Mononuclear cell (primary cell): ENCODE measurements at regions not wholly inside any gene's neighbourhood (a gene's known extent, or its start where the extent isn't known, plus 50 kb on each side); places are given as distances from the start of the nearest gene placed in this dataset.

Experiments
- H3K27me3 ChIP-seq: 2 replicates; pipeline ENCODE4 v1.6.0; 2011; ENCODE audit warnings: low read length, control low read depth; ENCODE audit not compliant: insufficient read depth
- H3K4me1 ChIP-seq: 2 replicates; pipeline ENCODE4 v1.5.1; 2011; ENCODE audit warnings: mild to moderate bottlenecking, low read length, control low read depth; ENCODE audit not compliant: insufficient read depth
- H3K4me3 ChIP-seq: 2 replicates; pipeline ENCODE4 v1.5.1; 2011; ENCODE audit warnings: mild to moderate bottlenecking, low read length, moderate library complexity
- H3K9me3 ChIP-seq: 2 replicates; pipeline ENCODE4 v1.5.1; 2011; ENCODE audit warnings: low read depth, mild to moderate bottlenecking, control low read depth, low read length

GRCh38 chr9:110114086-110114858 is 93.7 kb downstream of the C9orf152 start:
- Histone ChIP-seq H3K4me1 (peaks cover 30% of the 10 kb centered on the region), H3K27me3 (no peaks in the 10 kb centered on the region), H3K4me3 (no peak overlapping the region), H3K9me3 (no peaks in the 10 kb centered on the region)

GRCh38 chr9:110114859-110115201 is 93.1 kb downstream of the C9orf152 start:
- H3K4me3 ChIP-seq: no peak overlapping the region

DNA sequence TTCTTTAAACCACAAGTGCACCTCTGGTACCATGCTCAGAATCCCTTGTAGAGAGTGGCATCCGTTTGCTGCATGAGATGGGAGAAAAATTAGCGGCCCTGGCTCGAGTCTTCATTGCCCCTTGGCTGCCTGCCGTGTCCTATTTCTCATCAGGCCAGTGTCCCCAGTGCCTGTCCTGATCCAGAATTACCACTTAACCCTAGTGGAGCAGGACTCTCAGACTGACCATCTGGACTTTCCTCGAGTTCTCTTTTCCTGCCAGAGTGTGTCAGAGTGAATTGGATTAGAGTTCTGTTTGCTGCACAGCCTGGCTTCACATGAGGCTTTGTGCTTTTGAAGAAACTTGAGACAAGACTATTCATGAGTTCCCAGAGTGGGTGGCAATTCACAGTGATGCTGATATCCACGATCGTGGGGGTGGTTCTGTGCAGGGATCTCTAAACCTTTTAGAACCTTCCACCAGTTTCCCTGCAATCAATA is 92.6 kb downstream of the C9orf152 start:
- Histone ChIP-seq H3K4me1 (peaks cover 22% of the 10 kb centered on the region), H3K27me3 (no peaks in the 10 kb centered on the region), H3K9me3 (no peaks in the 10 kb centered on the region), H3K4me3 (no peak overlapping the region)

More at GRCh38 chr9:110114859-110115201, 93.1 kb downstream of the C9orf152 start:
- Histone ChIP-seq H3K9me3 (no peaks in the 10 kb centered on the region), H3K4me1 (peaks cover 26% of the 10 kb centered on the region), H3K27me3 (no peaks in the 10 kb centered on the region)

GRCh38 chr9:110115826-110116542 is 92.0 kb downstream of the C9orf152 start:
- H3K4me3 ChIP-seq: no peak overlapping the region
- H3K27me3 ChIP-seq: no peaks in the 10 kb centered on the region
- no peaks in the 10 kb centered on the region for H3K9me3 ChIP-seq
- peaks cover 17% of the 10 kb centered on the region for H3K4me1 ChIP-seq

- no peaks in the 10 kb centered on the region for H3K27me3 ChIP-seq
- peaks cover 11% of the 10 kb centered on the region for H3K4me1 ChIP-seq
- no peaks in the 10 kb centered on the region for H3K9me3 ChIP-seq
- no peak overlapping the region for H3K4me3 ChIP-seq
These were observed 91.4 kb downstream of the C9orf152 start for GRCh38 chr9:110116543-110116885.

DNA sequence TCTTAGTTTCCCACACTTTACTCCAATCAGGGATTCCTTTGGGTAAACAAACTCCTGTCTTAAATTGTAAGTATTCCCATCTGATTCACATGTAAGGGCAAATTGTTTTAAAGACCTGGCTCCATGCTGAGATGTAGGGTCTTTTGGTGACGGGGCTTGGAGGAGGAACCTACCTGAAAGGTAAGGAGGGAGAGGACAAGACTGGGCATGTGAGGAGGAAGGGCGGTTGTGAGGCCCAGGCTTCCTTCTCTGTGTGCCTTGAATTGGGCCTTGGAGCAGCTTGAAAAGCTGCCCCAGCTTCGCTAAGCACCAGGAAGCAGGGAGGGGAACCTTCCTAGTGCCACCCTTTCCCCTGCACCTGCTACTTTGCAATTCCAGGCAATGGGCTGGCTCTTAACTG is 86.8 kb downstream of the C9orf152 start:
- Histone ChIP-seq H3K9me3 (no peaks in the 10 kb centered on the region), H3K27me3 (no peaks in the 10 kb centered on the region), H3K4me3 (no peak overlapping the region), H3K4me1 (peaks cover 21% of the 10 kb centered on the region)

- Histone ChIP-seq H3K4me3 (no peak overlapping the region), H3K4me1 (peaks cover 41% of the 10 kb centered on the region), H3K9me3 (no peaks in the 10 kb centered on the region), H3K27me3 (no peaks in the 10 kb centered on the region)
These were observed 84.4 kb downstream of the C9orf152 start for GRCh38 chr9:110123341-110124095.

DNA sequence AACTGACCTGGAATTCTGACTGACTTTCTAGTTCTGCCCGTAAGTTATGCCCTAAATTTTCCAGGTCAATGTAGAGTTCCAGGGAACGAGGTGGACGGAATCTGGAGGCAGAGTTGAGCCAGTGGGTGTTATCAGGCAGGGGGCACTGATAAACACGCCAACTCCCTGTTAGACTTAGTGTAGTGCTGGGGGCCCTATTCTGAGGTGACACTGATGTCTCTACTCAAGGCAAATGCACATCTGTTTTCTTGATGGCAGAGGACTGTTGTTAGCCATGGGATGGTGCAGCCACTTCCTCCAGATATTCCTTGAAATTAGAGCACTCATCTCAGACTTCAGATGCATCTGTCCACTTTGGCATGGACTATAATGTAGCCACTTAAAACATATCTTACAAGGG is 83.5 kb downstream of the C9orf152 start:
- H3K9me3 ChIP-seq: no peaks in the 10 kb centered on the region
- peaks cover 49% of the 10 kb centered on the region for H3K4me1 ChIP-seq
- no peaks in the 10 kb centered on the region for H3K27me3 ChIP-seq
- H3K4me3 ChIP-seq: no peak overlapping the region

DNA sequence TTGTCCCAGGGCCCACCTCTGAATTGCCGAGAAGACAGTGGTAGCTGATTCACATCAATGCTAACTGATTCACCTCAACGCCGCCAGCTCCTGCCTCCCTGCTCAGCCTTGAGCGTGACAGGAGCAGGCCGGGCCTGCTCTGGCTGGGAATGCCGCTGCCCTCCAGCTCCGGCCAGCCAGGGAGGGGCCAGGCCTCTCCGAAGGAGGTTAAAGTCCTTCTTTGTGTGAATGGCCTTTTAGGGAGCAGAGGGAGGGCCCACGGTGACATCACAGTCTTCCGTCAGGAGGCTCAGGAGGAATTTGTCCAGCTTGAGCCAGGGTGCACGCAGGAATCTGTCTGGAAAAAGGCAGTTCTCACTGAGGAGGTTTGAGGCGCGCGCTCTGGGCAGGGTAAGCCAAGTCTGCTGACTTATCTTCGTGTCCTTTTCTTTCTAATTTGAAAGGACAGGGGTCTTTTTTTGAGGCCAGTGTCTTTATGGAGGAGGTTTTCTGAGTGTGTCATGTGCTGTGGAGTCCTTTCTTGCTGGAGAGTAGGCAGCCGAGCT is 82.7 kb downstream of the C9orf152 start:
- Histone ChIP-seq H3K4me3 (no peak overlapping the region), H3K27me3 (no peaks in the 10 kb centered on the region), H3K4me1 (peaks cover 49% of the 10 kb centered on the region), H3K9me3 (no peaks in the 10 kb centered on the region)

- Histone ChIP-seq H3K9me3 (no peaks in the 10 kb centered on the region), H3K4me1 (peaks cover 49% of the 10 kb centered on the region), H3K4me3 (no peak overlapping the region), H3K27me3 (no peaks in the 10 kb centered on the region)
These were observed 82.1 kb downstream of the C9orf152 start for GRCh38 chr9:110125763-110126351.

- peaks cover 49% of the 10 kb centered on the region for H3K4me1 ChIP-seq
- H3K4me3 ChIP-seq: no peak overlapping the region
- H3K27me3 ChIP-seq: no peaks in the 10 kb centered on the region
- H3K9me3 ChIP-seq: no peaks in the 10 kb centered on the region
These were observed 81.4 kb downstream of the C9orf152 start for GRCh38 chr9:110126499-110126941.

DNA sequence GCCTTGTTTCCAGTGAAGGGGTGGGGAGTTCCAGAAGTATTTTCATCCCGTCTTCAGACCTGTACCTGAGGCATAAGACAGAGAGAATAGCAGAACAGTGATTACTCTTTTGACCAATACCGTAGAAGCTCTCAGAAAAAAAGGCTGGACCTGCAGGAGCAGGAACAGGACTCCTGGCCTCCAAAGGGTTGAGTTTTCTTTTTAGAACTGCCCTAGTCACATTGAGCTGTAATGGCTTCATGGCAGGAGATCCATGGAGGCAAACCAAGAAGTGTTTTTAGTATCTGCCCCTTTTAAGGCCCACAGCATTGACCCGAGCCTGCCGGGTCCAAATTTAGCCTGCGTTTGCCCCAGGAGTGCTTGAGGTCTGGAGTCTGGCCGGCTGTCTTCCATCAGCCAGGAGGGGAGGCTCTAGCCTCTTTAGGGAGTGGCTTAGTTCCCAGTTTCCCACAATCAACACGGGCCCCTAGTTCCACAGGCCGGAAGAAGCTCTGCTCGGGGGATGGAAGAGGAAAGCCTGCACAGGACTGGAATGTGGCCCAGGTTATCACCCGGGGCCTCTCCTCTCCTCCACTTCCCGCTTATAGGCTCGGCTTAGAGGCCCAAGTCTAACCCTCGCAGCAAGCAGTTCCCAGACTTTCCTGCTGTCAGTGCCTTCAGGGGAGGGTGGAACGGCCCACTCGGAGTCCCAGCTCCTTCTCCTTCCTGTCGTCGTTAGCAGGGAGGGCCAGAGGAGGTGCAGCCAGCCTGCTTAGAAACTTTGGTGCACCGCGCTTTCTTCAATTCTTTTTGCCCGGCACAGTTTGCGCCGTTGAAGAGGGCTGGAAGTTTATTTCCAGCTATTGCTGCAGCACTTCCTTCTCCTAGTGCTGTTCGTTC is 80.7 kb downstream of the C9orf152 start:
- Histone ChIP-seq H3K4me1 (peaks cover 55% of the 10 kb centered on the region), H3K27me3 (no peaks in the 10 kb centered on the region), H3K9me3 (no peaks in the 10 kb centered on the region), H3K4me3 (no peak overlapping the region)

- peaks cover 60% of the 10 kb centered on the region for H3K4me1 ChIP-seq
- no peaks in the 10 kb centered on the region for H3K9me3 ChIP-seq
- no peak overlapping the region for H3K4me3 ChIP-seq
- H3K27me3 ChIP-seq: no peaks in the 10 kb centered on the region
These were observed 79.2 kb downstream of the C9orf152 start for GRCh38 chr9:110128664-110129329.
